Superior temporal gyrus (tissue), 1 donor: ENCODE measurements at regions not wholly inside any gene's neighbourhood (a gene's known extent, or its start where the extent isn't known, plus 50 kb on each side); places are given as distances from the start of the nearest gene placed in this dataset.

Experiments
- DNase-seq: peaks from one replicate; pipeline ENCODE4 v3.0.0-alpha.2; 2016; ENCODE audit errors: extremely low spot score

GRCh38 chr1:193567937-193568336 lies 381.5 kb upstream of the B3GALT2 start:
- no peak for DNase-seq

- no peak for DNase-seq
These were observed 380.3 kb upstream of the B3GALT2 start for GRCh38 chr1:193566735-193567134.

GRCh38 chr1:193565971-193566577 lies 379.7 kb upstream of the B3GALT2 start:
- no peak for DNase-seq

- no peak for DNase-seq
These were observed 375.7 kb upstream of the B3GALT2 start for GRCh38 chr1:193562121-193562520.

- DNase-seq = peak; percentile 43
These were observed 372.1 kb upstream of the B3GALT2 start for GRCh38 chr1:193558491-193559028.

GRCh38 chr1:193555662-193556441 lies 369.4 kb upstream of the B3GALT2 start:
- no peak for DNase-seq

DNA sequence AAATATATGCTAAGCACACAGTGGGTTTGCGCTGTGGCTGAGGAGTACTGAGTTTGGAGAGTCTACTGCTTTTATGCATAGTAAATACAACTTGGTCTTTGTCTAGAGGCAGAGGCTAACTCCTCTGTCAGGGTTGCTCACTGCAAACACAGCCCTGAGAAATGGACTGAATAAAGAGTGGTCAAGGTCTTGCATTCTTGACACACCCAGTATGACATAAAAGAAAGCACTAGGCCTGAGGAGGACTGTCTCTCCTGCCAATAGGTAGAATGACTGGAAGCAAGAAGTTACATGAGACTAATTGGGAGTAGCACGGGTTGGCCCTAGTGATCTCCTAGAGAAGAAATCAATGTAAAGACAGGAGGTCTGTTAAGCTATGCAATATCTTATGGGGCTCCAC lies 367.2 kb upstream of the B3GALT2 start:
- DNase-seq = no peak

- no peak for DNase-seq
These were observed 365.9 kb upstream of the B3GALT2 start for GRCh38 chr1:193552274-193552673.

DNA sequence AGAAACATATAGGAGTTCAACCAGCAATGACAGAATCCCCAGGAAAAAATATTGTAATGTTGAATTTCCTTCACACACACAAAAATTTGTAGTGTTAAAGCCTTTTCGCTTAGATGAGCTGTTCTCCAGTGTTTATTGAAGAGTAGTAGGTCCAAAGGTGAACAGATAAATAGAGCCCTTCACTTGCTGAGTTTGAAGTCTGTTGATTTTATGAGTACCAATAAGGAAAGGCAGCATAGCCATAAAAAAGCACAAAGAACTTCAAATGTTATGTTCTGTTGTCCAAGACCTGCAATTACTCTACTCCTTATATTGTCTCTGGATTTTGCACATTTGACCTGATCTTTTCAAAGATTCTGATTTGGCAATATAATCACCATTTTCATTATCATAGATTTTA lies 362.7 kb upstream of the B3GALT2 start:
- DNase-seq = no peak

DNA sequence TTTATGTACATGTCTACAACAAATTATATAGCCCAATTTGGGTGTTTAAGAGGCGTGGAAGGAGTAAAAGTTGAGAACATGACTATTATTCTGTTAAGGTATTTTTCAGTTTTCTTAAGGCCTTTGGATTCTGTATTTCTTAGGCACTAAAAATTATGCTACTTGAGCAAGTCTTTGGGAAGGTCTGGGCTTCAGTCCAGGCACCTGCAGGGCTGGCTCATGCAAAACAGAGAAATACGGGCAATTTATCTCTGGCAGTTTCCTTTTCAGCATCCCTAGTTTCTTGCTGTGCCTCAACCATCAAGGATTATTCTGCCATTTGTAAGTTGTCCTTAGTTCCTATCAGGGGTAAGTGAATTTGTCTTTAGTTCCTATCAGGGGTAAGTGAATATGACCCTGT lies 358.8 kb upstream of the B3GALT2 start:
- DNase-seq = no peak

GRCh38 chr1:193543259-193543658 lies 356.8 kb upstream of the B3GALT2 start:
- no peak for DNase-seq

DNA sequence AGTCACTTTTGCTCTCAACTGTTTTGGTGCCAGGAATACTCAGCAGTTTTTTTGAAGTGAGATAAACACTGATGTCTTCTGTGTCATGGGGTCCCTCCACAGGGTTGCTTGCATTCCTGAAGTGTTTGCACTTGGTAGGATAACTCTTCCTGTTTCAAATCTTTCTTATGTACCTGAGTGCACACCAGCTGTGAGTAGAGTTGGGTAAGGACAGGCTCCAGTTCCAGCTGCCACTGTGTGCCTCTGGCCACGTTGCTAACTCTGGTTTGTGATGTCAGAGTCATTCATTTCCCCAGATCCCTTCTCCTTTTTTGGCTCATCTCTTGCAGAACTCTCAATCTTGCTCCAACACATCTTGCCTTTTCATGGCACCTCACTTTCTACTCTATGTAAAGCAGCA lies 356.3 kb upstream of the B3GALT2 start:
- DNase-seq = no peak

GRCh38 chr1:193540511-193540910 lies 354.1 kb upstream of the B3GALT2 start:
- DNase-seq = no peak

GRCh38 chr1:193539731-193540459 lies 353.5 kb upstream of the B3GALT2 start:
- no peak for DNase-seq

DNA sequence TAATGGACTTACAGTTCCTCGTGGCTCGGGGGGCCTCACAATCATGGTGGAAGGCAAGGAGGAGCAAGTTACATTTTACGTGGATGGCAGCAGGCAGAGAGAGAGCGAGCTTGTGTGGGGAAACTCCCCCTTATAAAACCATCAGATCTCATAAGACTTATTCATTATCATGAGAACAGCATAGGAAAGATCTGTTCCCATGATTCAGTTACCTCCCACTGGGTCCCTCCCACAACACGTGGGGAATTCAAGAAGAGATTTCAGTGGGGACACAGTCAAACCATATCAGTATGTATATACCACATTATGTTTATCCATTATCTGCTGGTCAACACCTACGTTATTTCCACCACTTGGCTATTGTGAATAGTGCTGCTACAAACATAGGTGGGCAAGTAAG lies 352.3 kb upstream of the B3GALT2 start:
- no peak for DNase-seq

GRCh38 chr1:193538003-193538354 lies 351.6 kb upstream of the B3GALT2 start:
- DNase-seq = no peak

DNA sequence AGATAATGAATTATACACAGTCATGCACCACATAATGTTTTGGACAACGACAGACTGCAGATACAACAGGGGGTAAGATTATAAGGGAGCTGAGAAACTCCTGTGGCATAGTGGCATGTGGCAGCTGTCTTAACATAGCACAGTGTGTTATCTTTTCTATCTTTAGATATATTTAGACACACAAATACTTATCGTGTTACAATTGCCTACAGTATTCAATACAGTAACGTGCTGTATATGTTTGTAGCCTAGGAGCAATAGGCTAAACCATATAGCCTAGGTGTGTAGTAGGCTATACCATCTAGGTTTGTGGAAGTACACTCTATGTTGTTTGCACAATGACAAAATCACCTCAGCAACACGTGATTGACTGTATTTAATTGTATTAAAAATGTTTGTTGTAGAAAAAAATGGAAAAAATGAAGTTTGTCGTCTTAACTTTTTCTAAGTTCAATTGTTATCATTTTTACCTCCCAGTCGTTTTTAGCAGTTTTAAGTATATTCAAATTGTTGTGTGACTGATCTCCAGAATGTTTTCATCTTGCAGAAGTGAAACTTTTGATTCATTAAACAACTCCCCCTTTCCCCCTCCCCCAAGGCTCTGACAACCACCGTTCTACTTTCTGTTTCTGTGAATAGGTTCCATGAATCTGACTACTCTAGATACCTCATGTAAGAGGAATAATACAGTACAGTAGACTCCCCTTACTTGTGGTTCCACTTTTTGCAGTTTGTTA lies 351.0 kb upstream of the B3GALT2 start:
- no peak for DNase-seq

- DNase-seq = peak; percentile 67
These were observed 347.4 kb upstream of the B3GALT2 start for GRCh38 chr1:193533853-193534252.

- DNase-seq = no peak
These were observed 339.7 kb upstream of the B3GALT2 start for GRCh38 chr1:193525917-193526710.

- DNase-seq = no peak
These were observed 339.0 kb upstream of the B3GALT2 start for GRCh38 chr1:193525411-193525810.

DNA sequence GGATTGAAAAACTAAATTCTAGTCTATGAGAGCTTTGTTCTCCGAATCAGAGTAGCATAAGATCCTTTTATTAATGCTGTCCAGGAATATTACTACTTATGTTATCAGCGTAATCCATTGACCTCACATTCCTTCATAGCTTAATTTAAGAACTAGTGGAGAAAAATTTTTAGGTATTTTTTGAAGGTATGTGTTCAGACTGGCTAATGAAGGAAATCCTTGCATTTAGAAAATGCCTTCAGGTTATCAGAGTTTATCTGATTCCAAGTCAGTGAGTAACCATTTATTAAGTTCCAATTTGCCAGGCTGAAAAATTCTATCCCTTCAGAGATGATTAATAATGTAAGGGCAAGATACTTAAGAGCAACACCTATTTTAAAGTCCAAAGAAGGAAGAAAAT lies 338.2 kb upstream of the B3GALT2 start:
- no peak for DNase-seq
